ENCODE measurements at regions not wholly inside any gene's neighbourhood (a gene's known extent, or its start where the extent isn't known, plus 50 kb on each side); places are given as distances from the start of the nearest gene placed in this dataset.
A peak's percentile ranks its signal among the peaks of the same experiment; 100 is the strongest.
"Not testable (repeated sequence)": the region's sequence is repeated elsewhere in the genome, so short reads cannot be mapped to it uniquely, and the experiment has no call there.

- DNase-seq, H3K4me3 ChIP-seq, H3K4me1 ChIP-seq, H3K27ac ChIP-seq, H3K9me3 ChIP-seq, H3K27me3 ChIP-seq, H3K36me3 ChIP-seq: not testable (repeated sequence)
Observed at GRCh38 chr1:149284773-149285172, 181.4 kb upstream of the NBPF9 start.

- not testable (repeated sequence) for H3K27me3 ChIP-seq, H3K36me3 ChIP-seq, DNase-seq, H3K4me3 ChIP-seq, H3K27ac ChIP-seq, H3K4me1 ChIP-seq, H3K9me3 ChIP-seq
Observed at GRCh38 chr1:149285205-149285604, 181.9 kb upstream of the NBPF9 start.

GRCh38 chr1:149285638-149286037 lies 182.3 kb upstream of the NBPF9 start:
- H3K4me3 ChIP-seq, H3K27ac ChIP-seq, H3K9me3 ChIP-seq, H3K27me3 ChIP-seq, H3K36me3 ChIP-seq, H3K4me1 ChIP-seq: not testable (repeated sequence)
- peak in 2 of 3 donors; percentile 13 to 50 for DNase-seq

DNA sequence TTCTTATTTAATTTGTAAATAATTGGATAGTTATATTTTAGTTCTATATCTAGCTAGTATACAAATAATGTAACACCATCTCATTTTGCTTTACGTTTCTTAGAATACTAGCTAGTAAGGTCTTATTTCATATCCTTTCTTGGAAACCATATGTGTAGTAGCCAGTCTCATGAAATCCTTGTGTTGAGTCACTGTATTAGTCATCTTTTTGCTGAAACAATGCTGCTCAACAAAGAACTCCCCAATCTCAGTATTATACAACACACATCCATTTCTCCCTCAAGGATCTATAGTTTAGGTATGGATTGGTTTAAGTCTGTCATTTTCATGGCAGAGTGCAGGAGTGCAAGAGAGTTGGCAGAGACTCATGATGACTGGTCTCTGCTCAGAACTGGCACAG lies 185.2 kb upstream of the NBPF9 start:
- H3K4me3 ChIP-seq, DNase-seq, H3K36me3 ChIP-seq, H3K9me3 ChIP-seq, H3K27ac ChIP-seq, H3K4me1 ChIP-seq, H3K27me3 ChIP-seq: not testable (repeated sequence)

DNA sequence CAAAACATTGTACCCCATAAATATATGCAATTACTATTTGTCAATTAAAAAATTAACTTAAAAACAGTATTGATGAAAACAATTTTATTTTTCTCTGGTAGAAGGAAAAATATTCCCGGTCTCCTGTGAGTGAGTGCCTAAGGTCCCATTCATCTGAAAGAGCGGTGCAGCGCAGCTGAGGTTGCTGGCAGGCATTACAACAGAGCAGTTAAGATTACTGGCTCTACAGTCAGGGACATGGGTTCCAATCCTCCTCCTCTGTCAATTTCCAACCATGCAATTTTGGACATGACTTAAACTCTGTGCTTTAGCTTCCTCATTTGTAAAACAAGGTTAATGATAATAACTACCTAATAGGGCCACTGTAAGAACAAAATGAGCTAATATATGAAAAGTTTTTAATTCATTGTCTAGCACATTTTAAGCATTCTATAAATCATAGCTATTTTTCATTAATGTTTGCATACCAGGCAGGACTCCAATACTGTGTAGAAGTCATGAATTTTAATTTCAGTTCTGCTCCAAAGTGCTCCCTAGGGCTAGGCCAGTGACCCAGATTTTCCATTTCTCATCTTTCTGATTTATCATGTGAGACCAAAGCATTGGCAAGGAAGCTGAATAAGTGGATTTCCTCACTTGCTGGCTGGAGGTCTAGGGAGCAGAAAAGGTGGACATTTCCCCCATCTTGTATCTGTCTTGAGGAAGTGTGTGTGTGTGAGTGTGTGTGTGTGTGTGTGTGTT lies 174.2 kb upstream of the NBPF19 start:
- H3K27ac ChIP-seq, H3K36me3 ChIP-seq, DNase-seq, H3K4me3 ChIP-seq, H3K4me1 ChIP-seq, H3K9me3 ChIP-seq, H3K27me3 ChIP-seq: not testable (repeated sequence)

- H3K4me1 ChIP-seq, H3K27me3 ChIP-seq, H3K27ac ChIP-seq, H3K36me3 ChIP-seq, DNase-seq, H3K9me3 ChIP-seq, H3K4me3 ChIP-seq: not testable (repeated sequence)
Observed at GRCh38 chr1:149301282-149301681, 173.6 kb upstream of the NBPF19 start.

- H3K9me3 ChIP-seq, DNase-seq: not testable (repeated sequence)
Observed at GRCh38 chr1:149304796-149305195, 170.0 kb upstream of the NBPF19 start.

GRCh38 chr1:149307640-149308039 lies 167.2 kb upstream of the NBPF19 start:
- not testable (repeated sequence) for H3K27ac ChIP-seq, H3K27me3 ChIP-seq, DNase-seq, H3K9me3 ChIP-seq, H3K4me1 ChIP-seq, H3K36me3 ChIP-seq, H3K4me3 ChIP-seq

More at GRCh38 chr1:149304796-149305195, 170.0 kb upstream of the NBPF19 start:
- not testable (repeated sequence) for H3K27me3 ChIP-seq, H3K36me3 ChIP-seq, H3K4me1 ChIP-seq, H3K4me3 ChIP-seq, H3K27ac ChIP-seq

GRCh38 chr1:149314921-149315320 lies 159.9 kb upstream of the NBPF19 start:
- H3K36me3 ChIP-seq, H3K27me3 ChIP-seq, H3K27ac ChIP-seq, H3K4me3 ChIP-seq, H3K4me1 ChIP-seq, H3K9me3 ChIP-seq, DNase-seq: not testable (repeated sequence)

DNA sequence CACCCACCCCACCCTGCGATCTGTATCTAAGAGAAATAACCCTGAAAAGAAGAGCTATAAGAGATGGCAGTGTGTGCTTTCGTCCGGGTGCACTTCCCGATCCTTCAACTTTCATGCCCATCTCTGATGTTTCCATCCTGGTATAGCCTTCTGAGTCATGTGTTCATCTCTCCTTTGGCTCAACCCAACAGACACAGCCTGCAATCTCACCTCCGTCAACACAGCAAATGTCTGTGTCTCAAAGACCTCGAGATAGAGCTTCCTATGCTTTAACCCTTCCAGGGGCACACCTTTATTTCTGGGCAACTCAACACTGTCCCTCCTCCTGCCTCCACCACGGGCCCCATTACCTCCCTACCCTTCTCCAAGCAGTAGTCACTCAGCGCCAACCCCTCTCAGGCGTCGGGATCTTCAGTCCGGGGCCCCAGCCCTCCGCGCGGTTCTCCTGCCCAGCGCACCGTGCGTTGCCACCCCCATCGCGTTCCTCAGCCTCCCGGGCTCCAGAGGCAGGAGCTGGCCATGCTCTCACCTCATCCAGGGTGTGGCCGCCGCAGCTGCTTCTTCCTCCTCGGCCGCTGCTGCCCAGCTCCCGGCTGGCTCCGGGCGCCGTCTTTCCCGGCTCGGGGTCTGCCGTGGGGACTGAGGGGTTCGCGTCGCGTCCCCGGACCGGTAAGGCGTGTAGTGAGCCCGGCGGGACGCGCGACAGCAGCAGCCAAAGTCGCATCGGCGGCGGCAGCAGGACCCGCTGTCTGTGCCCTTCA lies 153.7 kb upstream of the NBPF19 start:
- H3K27ac ChIP-seq, H3K4me1 ChIP-seq, DNase-seq, H3K4me3 ChIP-seq, H3K36me3 ChIP-seq, H3K9me3 ChIP-seq, H3K27me3 ChIP-seq: not testable (repeated sequence)

- not testable (repeated sequence) for DNase-seq, H3K4me1 ChIP-seq, H3K27me3 ChIP-seq, H3K4me3 ChIP-seq, H3K27ac ChIP-seq, H3K9me3 ChIP-seq, H3K36me3 ChIP-seq
Observed at GRCh38 chr1:149321732-149322016, 153.2 kb upstream of the NBPF19 start.

DNA sequence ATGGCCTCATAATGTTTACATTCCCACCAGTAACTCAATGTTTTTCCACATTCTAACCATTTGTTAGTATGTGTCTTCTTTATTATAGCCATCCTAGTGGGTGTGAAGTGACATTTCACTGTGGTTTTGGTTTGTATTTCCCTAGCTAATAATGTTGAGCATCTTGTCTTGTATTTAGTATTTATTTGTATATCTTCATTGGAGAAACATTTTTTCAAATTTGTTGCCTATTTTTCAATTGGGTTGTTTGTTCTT lies 144.8 kb upstream of the NBPF19 start:
- H3K36me3 ChIP-seq, H3K27ac ChIP-seq, H3K4me1 ChIP-seq, H3K9me3 ChIP-seq, DNase-seq, H3K4me3 ChIP-seq, H3K27me3 ChIP-seq: not testable (repeated sequence)

DNA sequence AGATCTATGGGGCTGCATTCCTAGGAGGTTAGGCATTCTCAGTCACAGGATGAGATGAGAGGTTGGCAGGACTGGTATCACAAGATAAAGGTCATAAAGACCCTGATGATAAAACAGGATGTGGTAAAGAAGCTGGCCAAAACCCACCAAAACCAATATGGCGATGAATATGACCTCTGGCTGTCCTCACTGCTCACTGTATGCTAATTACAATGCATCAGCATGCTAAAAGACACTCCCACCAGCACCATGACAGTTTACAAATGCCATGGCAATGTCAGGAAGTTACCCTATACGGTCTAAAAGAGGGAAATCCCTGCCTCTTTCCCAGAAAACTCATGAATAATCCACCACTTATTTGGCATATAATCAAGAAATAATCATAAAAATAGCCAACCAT lies 138.8 kb upstream of the NBPF19 start:
- not testable (repeated sequence) for DNase-seq, H3K4me1 ChIP-seq, H3K9me3 ChIP-seq, H3K4me3 ChIP-seq, H3K27ac ChIP-seq, H3K36me3 ChIP-seq, H3K27me3 ChIP-seq

GRCh38 chr1:149338221-149338691 lies 136.6 kb upstream of the NBPF19 start:
- not testable (repeated sequence) for H3K4me1 ChIP-seq, H3K36me3 ChIP-seq, H3K27me3 ChIP-seq, H3K4me3 ChIP-seq, DNase-seq, H3K9me3 ChIP-seq, H3K27ac ChIP-seq

GRCh38 chr1:149338698-149339097 lies 136.1 kb upstream of the NBPF19 start:
- DNase-seq, H3K27me3 ChIP-seq, H3K4me1 ChIP-seq, H3K9me3 ChIP-seq, H3K27ac ChIP-seq, H3K4me3 ChIP-seq, H3K36me3 ChIP-seq: not testable (repeated sequence)

DNA sequence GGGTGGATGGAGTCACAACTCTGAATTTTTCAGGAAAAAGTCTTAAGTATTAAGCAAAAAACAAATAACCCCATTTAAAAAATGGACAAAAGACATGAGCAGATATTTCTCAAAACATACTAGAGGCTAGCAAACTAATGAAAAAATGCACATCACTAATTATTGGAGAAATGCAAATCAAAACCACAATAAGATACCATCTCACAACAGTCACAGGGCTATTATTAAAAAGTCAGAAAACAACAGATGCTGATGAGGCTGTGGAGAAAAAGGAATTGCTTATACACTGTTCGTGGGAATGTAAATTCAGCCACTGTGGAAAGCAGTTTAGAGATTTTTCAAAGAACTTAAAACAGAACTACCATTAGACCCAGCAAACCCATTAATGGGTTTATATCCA lies 125.4 kb upstream of the NBPF19 start:
- H3K4me1 ChIP-seq, H3K9me3 ChIP-seq, H3K27me3 ChIP-seq, H3K27ac ChIP-seq, DNase-seq, H3K36me3 ChIP-seq, H3K4me3 ChIP-seq: not testable (repeated sequence)

All from Peyer's patch (tissue), 4 donors.